ENCODE measurements at regions not wholly inside any gene's neighbourhood (a gene's known extent, or its start where the extent isn't known, plus 50 kb on each side); places are given as distances from the start of the nearest gene placed in this dataset.

DNA sequence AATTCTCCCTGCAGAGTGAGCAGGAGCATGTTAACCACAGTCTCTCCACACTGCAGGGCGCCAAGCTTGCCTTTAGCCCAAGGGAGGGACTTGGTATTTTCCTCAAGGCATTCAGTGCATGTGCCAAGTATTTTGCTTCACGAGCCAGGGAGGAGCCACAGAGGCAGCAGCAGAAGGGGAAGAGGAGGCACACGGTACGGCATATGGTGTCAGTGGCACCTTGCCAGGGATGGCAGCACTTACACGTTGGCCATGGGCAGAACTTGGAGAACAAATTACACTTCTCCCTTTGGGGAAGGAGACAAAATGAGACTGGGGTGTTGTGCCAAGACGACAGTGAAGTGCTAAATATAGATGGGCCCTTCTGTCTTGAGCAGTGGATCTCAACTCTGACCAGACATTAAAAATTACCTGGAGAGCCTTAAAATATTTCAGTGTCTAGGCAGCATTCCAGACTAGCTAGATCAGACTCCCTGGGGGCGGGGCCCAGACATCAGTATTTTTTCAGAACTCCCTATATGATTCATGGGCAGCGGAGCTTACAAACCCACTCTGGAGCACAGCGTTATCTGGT lies 155.8 kb downstream of the DRD1 start:
- DNase-seq (ENCODE audit: low read depth in 1 of 2, low spot score in 1 of 2): no peak

- no peak for DNase-seq (ENCODE audit: low read depth in 1 of 2, low spot score in 1 of 2)
Observed at GRCh38 chr5:175286981-175287380, 157.0 kb downstream of the DRD1 start.

DNA sequence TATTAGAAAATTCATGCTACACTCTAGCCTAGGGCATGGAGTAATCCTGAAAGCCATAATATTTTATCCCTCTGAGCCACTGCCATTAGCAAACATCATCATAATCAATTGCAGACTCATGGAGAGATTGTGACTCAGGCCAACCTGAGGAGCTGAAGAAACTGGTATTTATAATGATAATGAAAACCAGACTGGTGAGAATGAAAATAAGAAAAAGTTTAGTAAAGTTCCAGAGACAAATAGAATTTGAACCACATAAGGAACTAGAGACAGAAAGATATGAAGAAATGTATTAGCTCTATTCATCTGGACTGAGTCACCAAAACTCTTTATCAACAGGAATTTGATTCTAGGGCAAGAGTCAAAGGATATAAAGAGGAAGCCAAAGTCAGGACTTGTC lies 158.7 kb downstream of the DRD1 start:
- no peak for DNase-seq (ENCODE audit: low read depth in 1 of 2, low spot score in 1 of 2)

DNA sequence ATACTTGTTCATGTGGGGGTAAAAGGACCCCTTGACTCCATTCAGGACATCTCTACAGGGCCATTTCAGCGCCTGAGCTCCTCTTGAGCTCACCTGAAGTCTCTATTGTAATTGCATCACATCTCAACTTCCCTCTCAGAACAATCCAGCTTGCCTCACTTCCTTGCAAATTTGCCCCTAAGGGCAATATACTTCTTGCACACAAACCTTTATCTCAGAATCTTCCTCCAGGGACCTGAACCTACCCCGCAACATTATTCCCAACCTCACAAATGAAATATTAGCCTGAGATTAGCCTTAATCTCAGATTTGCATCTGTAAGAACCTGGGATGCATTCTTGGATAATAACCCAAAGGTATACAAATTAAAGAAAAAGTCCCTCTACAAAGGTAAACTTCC lies 159.2 kb downstream of the DRD1 start:
- DNase-seq (ENCODE audit: low read depth in 1 of 2, low spot score in 1 of 2): no peak

DNA sequence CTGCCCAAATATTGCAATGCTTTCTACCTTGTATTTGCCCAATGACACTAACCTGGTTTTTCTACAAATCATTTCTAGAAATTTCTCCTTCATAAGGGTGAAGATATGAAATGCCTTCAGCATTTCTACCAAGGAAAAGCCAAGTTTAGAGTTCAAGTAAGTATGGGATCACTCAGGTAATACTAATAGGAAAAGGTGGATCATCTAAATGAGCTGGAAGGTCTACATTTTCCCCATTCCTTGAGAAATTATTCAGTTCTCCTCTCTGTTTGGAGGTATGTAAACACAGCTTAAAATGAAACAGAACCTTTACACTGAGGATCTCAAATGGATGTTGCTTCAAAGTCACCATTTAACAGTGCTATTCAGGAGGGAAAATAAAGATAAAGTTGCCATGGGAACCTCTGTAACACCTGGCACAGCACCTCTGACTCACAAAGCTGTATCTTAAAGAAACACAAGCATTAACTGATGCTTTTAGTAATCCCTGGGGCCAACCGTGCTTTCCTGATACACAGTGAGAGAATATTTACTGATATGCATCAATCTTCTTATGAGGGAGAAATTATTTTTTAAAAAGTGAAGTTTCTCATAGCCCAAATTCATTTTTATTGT lies 161.3 kb downstream of the DRD1 start:
- no peak for DNase-seq (ENCODE audit: low read depth in 1 of 2, low spot score in 1 of 2)

- no peak for DNase-seq (ENCODE audit: low read depth in 1 of 2, low spot score in 1 of 2)
Observed at GRCh38 chr5:175281714-175282113, 162.3 kb downstream of the DRD1 start.

DNA sequence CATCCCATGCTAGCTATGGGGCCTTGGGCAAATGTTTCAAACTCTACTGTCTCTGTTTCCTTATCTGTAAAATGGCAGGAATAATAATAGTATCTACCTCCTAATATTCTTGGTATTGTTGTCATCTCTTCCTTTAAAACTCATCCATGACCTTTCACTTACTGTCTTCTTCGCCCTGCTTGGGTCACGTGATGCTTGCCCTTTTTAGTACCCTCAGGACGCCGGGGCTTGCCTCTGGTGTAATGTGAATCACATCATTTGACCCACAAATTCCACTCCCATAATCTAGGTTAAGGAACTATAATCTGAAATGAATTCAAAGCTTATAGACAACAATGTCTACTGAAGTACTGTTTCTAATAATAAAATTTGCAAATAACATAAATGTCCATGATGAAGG lies 162.7 kb downstream of the DRD1 start:
- no peak for DNase-seq (ENCODE audit: low read depth in 1 of 2, low spot score in 1 of 2)

DNA sequence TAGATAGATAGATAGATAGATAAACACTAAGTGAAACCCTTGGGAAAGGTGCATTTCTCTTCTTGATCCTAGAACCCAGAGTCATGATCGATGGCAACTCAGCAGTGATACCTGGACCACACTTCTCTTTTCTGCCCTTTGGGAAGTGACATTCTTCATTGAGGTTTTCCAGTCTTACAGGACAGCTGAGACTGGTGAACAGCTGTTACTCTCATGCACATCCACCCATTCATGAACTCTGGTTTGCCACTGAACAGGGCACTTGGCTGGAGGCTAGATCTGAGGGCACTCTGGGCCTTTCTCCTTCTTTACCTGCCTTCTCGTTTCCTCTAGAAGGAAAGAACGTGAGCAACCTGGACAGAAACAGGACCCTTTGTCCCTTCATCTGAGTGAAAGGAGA lies 164.5 kb downstream of the DRD1 start:
- no peak for DNase-seq (ENCODE audit: low read depth in 1 of 2, low spot score in 1 of 2)

GRCh38 chr5:175275748-175276147 lies 168.2 kb downstream of the DRD1 start:
- no peak for DNase-seq (ENCODE audit: low read depth in 1 of 2, low spot score in 1 of 2)

DNA sequence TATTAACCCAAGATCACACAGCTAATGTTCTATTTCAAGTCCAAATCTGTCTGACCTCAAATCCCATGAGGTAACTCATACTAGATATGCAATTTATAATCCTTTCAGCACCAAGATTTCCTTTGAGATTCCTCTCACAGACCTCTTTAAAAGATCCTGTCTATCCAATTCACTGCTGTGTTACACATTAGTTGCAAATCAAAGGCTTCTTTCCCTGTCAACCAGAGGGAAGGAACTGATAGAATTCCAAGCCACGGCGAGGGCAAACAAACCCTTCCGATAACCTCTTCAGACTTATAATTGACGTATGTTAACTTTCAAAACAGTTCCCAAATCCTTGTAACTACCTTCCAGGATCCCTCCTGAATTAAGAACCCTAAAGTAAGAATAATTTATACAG lies 168.9 kb downstream of the DRD1 start:
- DNase-seq (ENCODE audit: low read depth in 1 of 2, low spot score in 1 of 2): no peak

GRCh38 chr5:175274171-175274570 lies 169.8 kb downstream of the DRD1 start:
- DNase-seq (ENCODE audit: low read depth in 1 of 2, low spot score in 1 of 2): no peak

DNA sequence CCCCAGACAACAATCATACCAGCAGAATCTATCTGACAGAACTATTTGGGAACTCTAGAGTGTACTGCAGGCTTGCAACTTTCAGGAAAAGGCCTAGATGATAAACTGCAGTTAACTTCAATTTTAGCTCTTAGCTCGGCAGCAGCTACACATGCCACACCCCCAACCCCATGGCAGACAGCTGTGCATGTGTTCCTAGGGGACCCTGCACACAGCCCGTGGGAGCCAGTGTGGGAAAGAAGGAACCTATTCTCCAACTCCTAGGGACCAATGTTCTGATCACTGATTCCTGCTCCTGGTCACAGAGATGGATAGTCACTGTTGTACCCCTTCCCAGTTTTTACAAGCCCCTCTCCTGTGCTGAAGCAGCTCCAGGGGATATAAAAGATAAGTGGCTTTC lies 179.6 kb downstream of the DRD1 start:
- DNase-seq (ENCODE audit: low read depth in 1 of 2, low spot score in 1 of 2): no peak

- no peak for DNase-seq (ENCODE audit: low read depth in 1 of 2, low spot score in 1 of 2)
Observed at GRCh38 chr5:175263776-175264175, 180.2 kb downstream of the DRD1 start.

DNA sequence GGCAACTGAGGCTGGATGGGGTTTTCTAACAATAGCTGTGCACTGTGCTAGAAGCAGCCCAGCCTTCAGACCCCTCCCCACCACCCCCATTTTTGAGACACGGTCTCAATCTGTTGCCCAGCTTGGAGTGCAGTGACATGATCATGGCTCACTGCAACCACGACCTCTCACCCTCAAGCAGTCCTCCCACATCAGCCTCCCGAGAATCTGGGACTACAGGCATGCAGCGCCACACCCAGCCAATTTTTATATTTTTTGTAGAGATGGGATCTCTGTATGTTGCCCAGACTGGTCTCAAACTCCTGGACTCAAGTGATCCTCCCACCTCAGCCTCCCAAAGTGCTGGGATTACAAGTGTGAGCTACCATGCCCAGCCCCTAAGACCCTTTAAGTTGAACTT lies 182.5 kb downstream of the DRD1 start:
- no peak for DNase-seq (ENCODE audit: low read depth in 1 of 2, low spot score in 1 of 2)

GRCh38 chr5:175261037-175261436 lies 182.9 kb downstream of the DRD1 start:
- DNase-seq (ENCODE audit: low read depth in 1 of 2, low spot score in 1 of 2): no peak

DNA sequence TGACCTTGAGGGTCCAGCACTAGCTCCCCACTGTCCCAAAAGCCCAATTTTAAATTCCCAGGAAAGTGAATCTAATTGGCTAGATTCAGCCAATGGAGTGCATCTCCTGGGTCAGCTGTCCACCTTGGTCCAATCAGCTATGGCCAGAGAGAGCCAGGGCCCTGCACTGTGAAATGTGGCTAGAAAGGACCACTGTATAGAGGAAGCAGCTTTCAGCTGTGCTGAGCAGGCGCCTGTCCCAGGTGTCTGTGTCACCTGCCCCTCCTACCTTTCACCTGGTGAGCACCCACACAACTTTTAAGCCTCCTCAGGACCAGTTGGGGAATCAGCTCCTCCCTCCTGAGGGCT lies 186.2 kb downstream of the DRD1 start:
- no peak for DNase-seq (ENCODE audit: low read depth in 1 of 2, low spot score in 1 of 2)

GRCh38 chr5:175257128-175257846 lies 186.7 kb downstream of the DRD1 start:
- DNase-seq (ENCODE audit: low read depth in 1 of 2, low spot score in 1 of 2): no peak

- no peak for DNase-seq (ENCODE audit: low read depth in 1 of 2, low spot score in 1 of 2)
Observed at GRCh38 chr5:175254155-175254554, 189.8 kb downstream of the DRD1 start.

GRCh38 chr5:175253597-175253996 lies 190.4 kb downstream of the DRD1 start:
- DNase-seq (ENCODE audit: low read depth in 1 of 2, low spot score in 1 of 2): no peak

GRCh38 chr5:175252234-175252805 lies 191.7 kb downstream of the DRD1 start:
- no peak for DNase-seq (ENCODE audit: low read depth in 1 of 2, low spot score in 1 of 2)

DNA sequence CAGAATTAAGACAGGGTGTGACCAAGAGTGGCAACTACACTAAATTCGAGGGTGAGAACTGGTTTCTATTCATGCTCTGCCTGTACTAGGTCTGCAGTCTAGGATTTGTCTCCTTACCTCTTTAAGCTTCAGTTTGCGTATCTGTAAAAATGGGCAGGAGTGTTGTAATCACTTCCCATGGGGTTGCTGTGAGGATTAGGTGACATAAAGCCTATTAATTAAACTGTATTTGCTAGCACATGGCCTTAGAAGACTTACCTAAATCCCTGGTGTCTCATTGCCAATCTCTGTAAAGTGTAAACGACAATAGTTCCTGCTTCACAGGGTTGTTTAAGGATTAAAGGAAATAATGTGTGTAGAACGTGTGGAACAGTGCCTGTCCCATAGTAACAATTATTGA lies 193.6 kb downstream of the DRD1 start:
- no peak for DNase-seq (ENCODE audit: low read depth in 1 of 2, low spot score in 1 of 2)

GRCh38 chr5:175248416-175248905 lies 195.5 kb downstream of the DRD1 start:
- DNase-seq (ENCODE audit: low read depth in 1 of 2, low spot score in 1 of 2): no peak

Measured in stimulated activated CD4-positive, alpha-beta T cell treated with anti-CD3 and anti-CD28 coated beads, Interleukin-15, amount 100 ng/mL, for 1 hour (primary cell).